ENCODE measurements at regions not wholly inside any gene's neighbourhood (a gene's known extent, or its start where the extent isn't known, plus 50 kb on each side); places are given as distances from the start of the nearest gene placed in this dataset.

DNA sequence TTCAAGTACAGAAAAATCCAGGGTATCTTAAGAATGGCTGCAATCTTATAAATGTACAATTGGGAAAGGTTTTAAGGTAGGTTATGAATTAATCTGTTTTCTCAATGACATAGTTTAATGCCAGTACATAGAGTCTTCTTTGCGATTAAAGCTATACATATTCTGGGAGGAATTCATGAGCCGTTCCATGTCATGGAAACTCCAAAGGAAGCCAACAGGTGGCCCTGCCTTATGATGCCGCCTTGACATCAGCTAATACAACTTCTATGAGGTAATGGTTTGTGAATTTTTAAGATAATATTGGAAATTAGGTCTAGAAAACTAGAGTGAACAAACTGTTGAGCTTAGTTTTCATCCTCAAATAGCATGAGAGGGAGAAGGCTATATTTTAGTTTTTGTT is 713.4 kb downstream of the EFNA5 start:
- DNase-seq (no peak), ATAC-seq (no peak)
- Mint-ChIP-seq H3K4me3 (no peak overlapping the region), H3K27me3 (ENCODE audit: low read depth) (no peaks in the 10 kb centered on the region), H3K9me3 (no peaks in the 10 kb centered on the region), H3K36me3 (ENCODE audit: insufficient read depth) (no peaks in the 10 kb centered on the region), H3K4me1 (ENCODE audit: low read depth) (no peaks in the 10 kb centered on the region)

DNA sequence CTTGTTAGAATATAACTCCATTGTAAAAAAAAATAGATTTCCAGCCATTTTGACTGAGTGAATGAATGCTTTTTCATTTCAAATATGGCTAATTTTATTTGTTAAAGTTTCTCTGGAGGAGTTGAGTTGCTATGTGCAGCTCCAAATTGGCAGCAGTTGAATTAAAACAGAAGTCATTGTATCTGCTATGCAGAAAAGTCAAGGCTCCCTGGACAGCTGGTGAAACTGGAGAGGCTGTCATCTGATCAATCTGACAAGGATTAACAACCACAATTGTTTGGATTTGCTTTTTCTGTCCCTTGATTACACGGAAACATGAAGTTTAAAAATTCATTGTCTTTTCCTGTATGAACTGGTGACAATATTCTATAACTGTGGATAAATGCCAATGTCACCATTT is 713.9 kb downstream of the EFNA5 start:
- H3K27me3 Mint-ChIP-seq (ENCODE audit: low read depth), result no peaks in the 10 kb centered on the region
- H3K4me3 Mint-ChIP-seq, result no peak overlapping the region

DNA sequence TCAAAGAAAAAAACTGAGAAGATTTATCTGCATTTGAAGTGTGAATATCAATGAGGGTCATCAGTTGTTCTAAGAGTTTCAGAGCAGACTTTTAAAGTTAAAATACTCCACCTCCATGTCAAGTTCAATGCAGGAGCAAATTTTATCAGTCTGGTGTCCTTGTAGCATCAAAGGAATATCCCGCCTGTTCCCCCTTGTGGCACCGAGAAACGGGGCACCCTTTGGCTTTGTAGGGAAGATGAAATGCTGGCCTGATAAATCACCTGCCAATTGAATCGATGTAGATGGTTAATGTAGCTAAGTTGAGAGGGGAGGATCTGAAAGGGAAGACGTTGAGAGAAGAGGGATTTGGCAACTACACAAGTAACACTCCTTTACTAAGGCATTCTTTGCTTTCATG is 714.5 kb downstream of the EFNA5 start:
- H3K36me3 Mint-ChIP-seq (ENCODE audit: insufficient read depth), result no peaks in the 10 kb centered on the region
- H3K9me3 Mint-ChIP-seq, result no peaks in the 10 kb centered on the region
- ATAC-seq (no peak), DNase-seq (no peak)
- H3K27me3 Mint-ChIP-seq (ENCODE audit: low read depth), result no peaks in the 10 kb centered on the region
- no peaks in the 10 kb centered on the region for H3K4me1 Mint-ChIP-seq (ENCODE audit: low read depth)
- H3K4me3 Mint-ChIP-seq, result no peak overlapping the region

More for the DNA sequence above, 713.9 kb downstream of the EFNA5 start:
- Mint-ChIP-seq H3K4me1 (ENCODE audit: low read depth) (no peaks in the 10 kb centered on the region), H3K36me3 (ENCODE audit: insufficient read depth) (no peaks in the 10 kb centered on the region), H3K9me3 (no peaks in the 10 kb centered on the region)
- ATAC-seq, result no peak
- no peak for DNase-seq

DNA sequence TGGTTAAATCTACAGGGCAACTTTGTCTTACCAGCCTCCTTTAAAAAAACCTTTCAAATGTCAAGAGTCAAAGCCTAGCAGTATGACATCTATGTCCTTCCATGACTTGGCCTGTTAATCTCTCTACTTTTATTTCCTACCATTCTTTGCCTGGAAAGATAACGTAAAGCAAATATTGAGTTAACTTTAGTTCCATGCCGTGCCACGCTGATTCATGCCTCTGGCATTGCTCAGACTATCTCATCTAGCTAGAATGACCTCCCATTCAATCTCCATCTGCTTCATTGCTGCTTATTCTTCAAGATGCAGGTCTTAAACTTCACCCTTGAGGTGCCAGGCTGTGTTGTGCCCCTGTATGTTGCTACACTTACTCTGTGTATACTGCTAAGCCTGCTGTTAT is 729.8 kb downstream of the EFNA5 start:
- Mint-ChIP-seq H3K4me3 (no peak overlapping the region), H3K9me3 (no peaks in the 10 kb centered on the region)

DNA sequence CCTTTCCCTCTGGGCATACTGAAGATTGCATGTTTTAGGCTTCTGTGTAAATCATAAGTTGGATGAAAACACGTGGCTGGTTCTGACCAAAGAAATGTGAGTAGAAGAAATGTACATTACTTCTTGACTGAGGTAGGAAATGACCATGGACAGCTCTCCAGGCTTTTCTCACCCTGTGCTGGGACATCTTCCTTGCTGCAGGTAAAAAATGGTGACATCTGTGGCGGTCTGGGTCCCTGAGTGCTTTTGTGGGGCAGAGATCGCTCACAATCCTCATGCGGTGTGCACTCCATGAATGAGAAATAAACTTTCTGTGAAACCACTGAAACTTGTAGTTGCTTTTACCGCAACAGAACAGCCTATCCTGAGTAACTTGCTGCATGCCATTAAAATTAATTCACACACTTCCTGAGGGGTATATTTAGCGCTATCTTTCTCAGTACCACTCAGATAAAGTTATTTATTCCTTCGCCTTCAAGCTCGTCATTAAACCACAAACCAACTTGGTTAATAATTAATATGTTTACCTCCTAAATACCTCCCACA is 730.4 kb downstream of the EFNA5 start:
- no peak overlapping the region for H3K4me3 Mint-ChIP-seq
- H3K9me3 Mint-ChIP-seq, result no peaks in the 10 kb centered on the region
- H3K36me3 Mint-ChIP-seq (ENCODE audit: insufficient read depth), result no peaks in the 10 kb centered on the region
- DNase-seq (no peak), ATAC-seq (no peak)
- no peaks in the 10 kb centered on the region for H3K27me3 Mint-ChIP-seq (ENCODE audit: low read depth)
- no peaks in the 10 kb centered on the region for H3K4me1 Mint-ChIP-seq (ENCODE audit: low read depth)

More for the DNA sequence above, 729.8 kb downstream of the EFNA5 start:
- Mint-ChIP-seq H3K36me3 (ENCODE audit: insufficient read depth) (no peaks in the 10 kb centered on the region), H3K4me1 (ENCODE audit: low read depth) (no peaks in the 10 kb centered on the region), H3K27me3 (ENCODE audit: low read depth) (no peaks in the 10 kb centered on the region)
- DNase-seq (no peak), ATAC-seq (no peak)

DNA sequence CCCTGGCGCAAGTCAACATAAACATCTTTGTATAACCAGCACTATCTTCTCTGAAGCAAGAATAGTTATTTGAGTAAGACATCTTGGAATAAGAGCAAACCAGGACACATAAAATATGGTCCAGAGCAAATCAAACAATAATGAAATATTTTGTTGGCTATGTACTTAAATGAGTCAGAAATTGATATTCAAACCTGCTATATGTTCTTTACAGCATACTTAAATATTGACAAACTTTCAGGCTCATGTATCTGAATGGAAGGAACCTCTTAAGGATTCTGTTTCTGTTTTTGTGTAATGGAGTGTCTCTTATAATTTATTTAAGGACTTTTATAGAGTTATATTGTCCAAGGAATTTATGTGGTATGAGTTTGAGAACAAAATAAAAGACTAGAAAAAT is 747.3 kb downstream of the EFNA5 start:
- Mint-ChIP-seq H3K36me3 (ENCODE audit: insufficient read depth) (no peaks in the 10 kb centered on the region), H3K9me3 (peaks cover 3% of the 10 kb centered on the region), H3K27me3 (ENCODE audit: low read depth) (no peaks in the 10 kb centered on the region), H3K4me1 (ENCODE audit: low read depth) (no peaks in the 10 kb centered on the region), H3K4me3 (no peak overlapping the region)
- DNase-seq (no peak), ATAC-seq (no peak)

DNA sequence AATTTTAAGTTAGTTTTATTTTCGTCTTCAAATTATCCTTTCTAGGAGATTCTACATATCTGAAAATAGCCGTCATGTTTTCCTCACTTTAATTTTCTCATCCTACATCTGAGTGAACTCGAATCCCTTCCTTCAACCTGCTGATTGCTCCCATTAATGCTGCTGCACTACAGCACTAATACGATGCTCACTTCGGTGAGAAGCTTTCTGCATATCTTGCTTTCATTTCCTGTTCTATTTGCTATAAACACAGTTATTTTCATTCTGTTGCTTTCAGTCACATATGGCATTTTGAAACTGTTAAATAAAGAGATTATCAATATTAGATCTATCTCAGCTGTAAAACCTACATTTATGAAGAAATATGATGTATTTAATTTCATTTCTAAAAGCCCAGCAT is 749.2 kb downstream of the EFNA5 start:
- DNase-seq, result no peak
- no peaks in the 10 kb centered on the region for H3K4me1 Mint-ChIP-seq (ENCODE audit: low read depth)
- H3K4me3 Mint-ChIP-seq, result no peak overlapping the region
- no peaks in the 10 kb centered on the region for H3K36me3 Mint-ChIP-seq (ENCODE audit: insufficient read depth)
- ATAC-seq, result no peak
- H3K27me3 Mint-ChIP-seq (ENCODE audit: low read depth), result no peaks in the 10 kb centered on the region
- no peaks in the 10 kb centered on the region for H3K9me3 Mint-ChIP-seq

DNA sequence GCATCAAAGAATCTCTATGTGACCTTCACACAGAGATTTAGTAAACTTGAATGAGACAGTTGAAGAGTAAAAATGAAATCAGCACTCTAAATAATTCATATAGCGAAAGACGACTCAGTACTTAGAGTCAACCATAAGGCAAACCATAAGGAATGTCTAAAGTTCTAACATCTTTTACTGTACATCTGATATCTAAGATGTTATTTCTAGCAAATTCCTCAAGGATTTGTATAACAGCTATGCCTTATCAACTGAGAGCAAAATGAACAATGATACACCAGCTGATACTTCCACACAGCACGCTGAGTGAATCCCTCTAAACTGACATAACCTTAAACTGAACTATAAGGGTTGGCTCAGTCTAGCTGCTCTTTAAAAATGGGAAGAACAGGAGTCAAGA is 760.3 kb downstream of the EFNA5 start:
- H3K9me3 Mint-ChIP-seq, result no peaks in the 10 kb centered on the region
- H3K27me3 Mint-ChIP-seq (ENCODE audit: low read depth), result no peaks in the 10 kb centered on the region
- H3K4me1 Mint-ChIP-seq (ENCODE audit: low read depth), result no peaks in the 10 kb centered on the region
- H3K36me3 Mint-ChIP-seq (ENCODE audit: insufficient read depth), result no peaks in the 10 kb centered on the region
- H3K4me3 Mint-ChIP-seq, result no peak overlapping the region
- DNase-seq, result no peak
- no peak for ATAC-seq

DNA sequence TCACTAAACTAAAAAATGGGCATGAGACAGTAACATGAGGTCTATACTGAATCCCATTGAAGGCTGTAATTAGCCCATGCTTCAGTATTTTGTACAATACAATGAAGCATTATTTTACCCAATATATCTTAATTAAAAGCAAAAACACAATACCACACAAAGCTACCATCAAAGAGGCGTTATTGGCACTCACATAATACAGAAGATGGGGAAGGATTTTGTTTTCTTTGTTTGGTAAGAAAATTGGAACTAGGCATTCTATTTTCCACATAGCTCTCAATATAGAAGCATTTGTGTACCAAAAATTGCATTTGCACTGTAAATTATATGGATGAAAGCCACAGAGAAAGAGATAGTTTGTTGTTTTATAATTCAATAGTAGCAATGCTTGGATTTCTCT is 761.0 kb downstream of the EFNA5 start:
- H3K4me3 Mint-ChIP-seq, result no peak overlapping the region
- DNase-seq (no peak), ATAC-seq (no peak)
- H3K9me3 Mint-ChIP-seq, result no peaks in the 10 kb centered on the region
- H3K27me3 Mint-ChIP-seq (ENCODE audit: low read depth), result no peaks in the 10 kb centered on the region
- H3K4me1 Mint-ChIP-seq (ENCODE audit: low read depth), result no peaks in the 10 kb centered on the region
- H3K36me3 Mint-ChIP-seq (ENCODE audit: insufficient read depth), result no peaks in the 10 kb centered on the region

DNA sequence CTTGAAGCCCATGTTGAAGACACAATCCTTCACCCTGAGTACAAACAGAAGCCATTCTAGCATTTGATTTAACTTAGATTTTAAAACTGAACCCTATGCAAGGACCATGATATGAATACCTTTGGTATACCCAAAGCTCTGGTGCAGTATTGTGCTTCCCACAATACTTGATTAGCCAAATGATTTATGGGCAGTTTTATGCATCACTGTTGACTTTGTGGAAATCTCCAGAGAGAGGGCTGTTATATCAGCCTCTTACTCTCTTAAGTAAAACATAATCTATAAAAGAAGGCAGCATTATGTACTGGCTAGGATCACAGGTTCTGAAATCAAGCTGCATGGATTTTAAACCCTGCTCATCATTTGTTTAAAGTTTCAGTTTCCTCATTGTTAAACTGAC is 762.8 kb downstream of the EFNA5 start:
- H3K4me1 Mint-ChIP-seq (ENCODE audit: low read depth), result no peaks in the 10 kb centered on the region

DNA sequence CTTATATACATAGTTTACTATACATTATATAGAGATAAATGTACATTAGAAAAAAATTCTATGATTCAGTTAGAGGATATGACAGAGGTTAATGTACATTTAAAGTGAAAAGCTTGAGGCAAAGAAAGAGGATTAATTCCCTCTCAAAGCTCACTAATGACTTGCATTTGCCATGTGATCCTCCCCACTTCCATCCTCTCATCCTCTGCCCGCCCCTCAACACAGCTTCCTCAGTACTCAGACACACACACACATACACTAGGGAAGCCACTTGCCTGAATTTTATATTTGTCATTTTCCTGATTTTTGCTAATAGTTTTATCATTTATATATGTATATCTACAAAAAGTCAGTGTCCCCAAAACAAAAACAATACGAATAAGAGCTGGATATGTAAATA is 764.5 kb downstream of the EFNA5 start:
- no peaks in the 10 kb centered on the region for H3K27me3 Mint-ChIP-seq (ENCODE audit: low read depth)
- H3K36me3 Mint-ChIP-seq (ENCODE audit: insufficient read depth), result no peaks in the 10 kb centered on the region
- no peaks in the 10 kb centered on the region for H3K4me1 Mint-ChIP-seq (ENCODE audit: low read depth)
- no peak overlapping the region for H3K4me3 Mint-ChIP-seq
- no peaks in the 10 kb centered on the region for H3K9me3 Mint-ChIP-seq
- DNase-seq (no peak), ATAC-seq (no peak)

More for the DNA sequence above, 762.8 kb downstream of the EFNA5 start:
- Mint-ChIP-seq H3K4me3 (no peak overlapping the region), H3K27me3 (ENCODE audit: low read depth) (no peaks in the 10 kb centered on the region), H3K36me3 (ENCODE audit: insufficient read depth) (no peaks in the 10 kb centered on the region), H3K9me3 (no peaks in the 10 kb centered on the region)
- ATAC-seq, result no peak
- no peak for DNase-seq

DNA sequence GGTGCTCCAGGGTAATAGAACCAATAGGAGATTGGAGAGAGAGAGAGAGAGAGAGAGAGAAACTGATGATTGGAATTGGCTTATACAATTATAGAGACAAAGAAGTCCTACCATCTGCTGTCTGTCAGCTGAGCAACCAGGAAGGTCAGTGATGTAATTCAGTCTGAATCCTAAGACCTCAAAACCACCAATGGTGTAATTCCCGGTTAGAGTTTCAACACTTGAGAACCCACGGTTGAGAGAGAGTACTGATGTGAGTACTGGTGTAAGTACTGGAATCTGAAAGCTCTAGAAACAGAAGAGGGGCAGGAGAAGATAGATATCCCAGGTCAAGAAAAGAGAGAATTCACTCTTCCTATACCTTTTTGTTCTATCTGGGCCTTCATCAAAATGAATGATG is 775.8 kb downstream of the EFNA5 start:
- Mint-ChIP-seq H3K9me3 (no peaks in the 10 kb centered on the region), H3K36me3 (ENCODE audit: insufficient read depth) (no peaks in the 10 kb centered on the region), H3K4me1 (ENCODE audit: low read depth) (no peaks in the 10 kb centered on the region), H3K27me3 (ENCODE audit: low read depth) (no peaks in the 10 kb centered on the region), H3K4me3 (no peak overlapping the region)
- ATAC-seq (no peak), DNase-seq (no peak)

DNA sequence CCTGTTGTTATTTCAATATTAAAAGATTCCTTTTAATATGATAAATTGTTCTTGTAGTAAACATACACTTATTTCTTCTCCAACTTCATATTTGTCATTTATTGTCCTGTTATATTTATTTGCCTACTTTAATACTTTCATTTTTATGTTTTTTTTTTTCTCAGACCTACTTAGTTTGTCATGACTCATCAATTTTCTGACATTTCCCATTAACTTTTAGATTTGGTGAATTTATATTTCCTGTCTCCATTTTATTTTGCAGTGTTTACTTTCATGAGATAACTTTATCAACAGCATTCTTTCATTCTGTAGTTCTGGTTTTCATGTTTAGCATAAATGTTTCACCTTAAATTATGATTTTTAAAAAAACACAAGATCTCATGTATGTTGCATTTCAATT is 788.7 kb downstream of the EFNA5 start:
- Mint-ChIP-seq H3K4me1 (ENCODE audit: low read depth) (no peaks in the 10 kb centered on the region), H3K27me3 (ENCODE audit: low read depth) (no peaks in the 10 kb centered on the region), H3K36me3 (ENCODE audit: insufficient read depth) (no peaks in the 10 kb centered on the region), H3K4me3 (no peak overlapping the region), H3K9me3 (peaks cover 7% of the 10 kb centered on the region)
- DNase-seq, result no peak
- no peak for ATAC-seq

DNA sequence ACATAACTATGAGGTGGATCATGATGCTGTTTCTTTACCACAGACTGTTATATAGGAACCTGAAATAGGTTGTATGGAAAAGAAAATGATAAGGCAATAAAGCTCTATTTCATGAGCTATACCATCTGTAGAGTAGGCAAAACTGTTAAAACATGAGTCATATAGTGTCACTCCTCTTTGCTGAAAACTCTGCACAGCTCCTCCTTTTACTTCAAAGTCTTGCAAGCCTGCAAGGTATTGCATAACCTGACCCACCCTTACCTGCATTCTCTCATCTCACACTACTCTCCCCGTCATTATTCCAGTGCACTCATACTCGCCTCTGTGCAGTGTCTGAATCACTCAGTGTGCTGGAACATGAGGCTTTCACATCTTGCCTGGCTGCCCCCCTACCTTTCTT is 790.1 kb downstream of the EFNA5 start:
- Mint-ChIP-seq H3K9me3 (peaks cover 7% of the 10 kb centered on the region), H3K27me3 (ENCODE audit: low read depth) (no peaks in the 10 kb centered on the region), H3K4me3 (no peak overlapping the region), H3K36me3 (ENCODE audit: insufficient read depth) (no peaks in the 10 kb centered on the region), H3K4me1 (ENCODE audit: low read depth) (no peaks in the 10 kb centered on the region)
- ATAC-seq (no peak), DNase-seq (no peak)

DNA sequence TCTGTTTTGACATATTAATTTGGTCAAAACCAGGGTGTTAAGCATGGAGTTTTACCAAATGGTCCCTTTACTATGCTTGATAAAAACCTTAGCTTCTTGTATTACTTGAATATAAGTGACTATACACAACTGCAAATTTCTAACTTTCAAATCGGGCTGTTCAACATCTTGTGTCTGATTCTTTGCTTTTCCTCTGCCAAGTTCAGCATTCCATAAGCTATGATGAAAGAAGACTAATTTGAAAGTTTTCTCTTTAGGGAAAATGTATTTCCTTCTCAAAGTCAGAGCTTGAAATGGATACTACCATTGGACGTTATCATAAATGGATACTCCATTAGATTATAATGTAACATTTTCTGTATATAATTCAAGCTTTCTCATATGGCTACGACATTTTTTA is 792.9 kb downstream of the EFNA5 start:
- Mint-ChIP-seq H3K36me3 (ENCODE audit: insufficient read depth) (no peaks in the 10 kb centered on the region), H3K4me1 (ENCODE audit: low read depth) (no peaks in the 10 kb centered on the region), H3K9me3 (peaks cover 7% of the 10 kb centered on the region), H3K27me3 (ENCODE audit: low read depth) (no peaks in the 10 kb centered on the region), H3K4me3 (no peak overlapping the region)
- no peak for ATAC-seq
- DNase-seq, result no peak

DNA sequence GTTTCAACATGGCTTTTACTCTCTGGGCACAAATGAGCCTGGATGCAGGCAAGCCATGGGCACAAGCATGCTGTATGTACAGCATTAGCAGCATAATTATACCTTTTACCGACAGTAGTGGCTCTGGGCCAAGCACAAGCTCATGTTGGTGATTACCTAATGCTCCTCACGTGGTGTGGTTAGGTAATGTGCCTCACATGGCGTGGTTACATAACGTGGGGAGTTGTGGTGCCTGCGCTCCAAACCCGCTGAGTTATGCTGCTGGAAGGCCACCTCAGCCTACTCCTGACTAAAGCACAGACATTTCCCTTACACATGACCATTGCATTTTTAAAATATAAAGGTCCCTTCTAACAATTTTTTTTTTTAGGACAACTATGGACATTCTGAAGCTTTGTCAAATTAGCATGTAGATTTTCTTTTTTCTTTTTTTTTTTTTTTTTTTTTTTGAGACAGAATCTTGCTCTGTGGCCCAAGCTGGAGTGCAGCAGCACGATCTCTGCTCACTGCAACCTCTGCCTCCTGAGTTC is 794.0 kb downstream of the EFNA5 start:
- no peak for ATAC-seq
- no peaks in the 10 kb centered on the region for H3K27me3 Mint-ChIP-seq (ENCODE audit: low read depth)
- no peaks in the 10 kb centered on the region for H3K36me3 Mint-ChIP-seq (ENCODE audit: insufficient read depth)
- H3K9me3 Mint-ChIP-seq, result peaks cover 3% of the 10 kb centered on the region
- no peak for DNase-seq
- no peaks in the 10 kb centered on the region for H3K4me1 Mint-ChIP-seq (ENCODE audit: low read depth)
- H3K4me3 Mint-ChIP-seq, result no peak overlapping the region
